ENCODE measurements at regions not wholly inside any gene's neighbourhood (a gene's known extent, or its start where the extent isn't known, plus 50 kb on each side); places are given as distances from the start of the nearest gene placed in this dataset.

GRCh38 chr1:168974117-168974516, 132.4 kb upstream of the ATP1B1 start:
- DNase-seq (ENCODE audit: low read depth) = peak; percentile 33
- TF ChIP-seq CTCF (IDR thresholded peaks at IDR 0.05; ENCODE audit: low read length, missing control alignments) = no peak
- H3K4me3 ChIP-seq (replicated peaks; ENCODE audit: low read depth, low read length) = no peak overlapping the region

- TF ChIP-seq CTCF (IDR thresholded peaks at IDR 0.05; ENCODE audit: low read length, missing control alignments) = no peak
- DNase-seq (ENCODE audit: low read depth) = no peak
- H3K4me3 ChIP-seq (replicated peaks; ENCODE audit: low read depth, low read length) = no peak overlapping the region
Observed at GRCh38 chr1:168974611-168975010, 131.9 kb upstream of the ATP1B1 start.

- H3K4me3 ChIP-seq (replicated peaks; ENCODE audit: low read depth, low read length) = no peak overlapping the region
- DNase-seq (ENCODE audit: low read depth) = no peak
- TF ChIP-seq CTCF (IDR thresholded peaks at IDR 0.05; ENCODE audit: low read length, missing control alignments) = no peak
Observed at GRCh38 chr1:168976267-168976666, 130.2 kb upstream of the ATP1B1 start.

- no peak for DNase-seq (ENCODE audit: low read depth)
- TF ChIP-seq CTCF (IDR thresholded peaks at IDR 0.05; ENCODE audit: low read length, missing control alignments) = no peak
- H3K4me3 ChIP-seq (replicated peaks; ENCODE audit: low read depth, low read length) = no peak overlapping the region
Observed at GRCh38 chr1:168977618-168978017, 128.9 kb upstream of the ATP1B1 start.

- DNase-seq (ENCODE audit: low read depth) = no peak
- no peak overlapping the region for H3K4me3 ChIP-seq (replicated peaks; ENCODE audit: low read depth, low read length)
- no peak for TF ChIP-seq CTCF (IDR thresholded peaks at IDR 0.05; ENCODE audit: low read length, missing control alignments)
Observed at GRCh38 chr1:168979276-168979675, 127.2 kb upstream of the ATP1B1 start.

- no peak overlapping the region for H3K4me3 ChIP-seq (replicated peaks; ENCODE audit: low read depth, low read length)
- no peak for TF ChIP-seq CTCF (IDR thresholded peaks at IDR 0.05; ENCODE audit: low read length, missing control alignments)
- no peak for DNase-seq (ENCODE audit: low read depth)
Observed at GRCh38 chr1:168980180-168980579, 126.3 kb upstream of the ATP1B1 start.

GRCh38 chr1:168980656-168981055, 125.8 kb upstream of the ATP1B1 start:
- no peak for TF ChIP-seq CTCF (IDR thresholded peaks at IDR 0.05; ENCODE audit: low read length, missing control alignments)
- DNase-seq (ENCODE audit: low read depth) = no peak
- no peak overlapping the region for H3K4me3 ChIP-seq (replicated peaks; ENCODE audit: low read depth, low read length)

Measured in fibroblast of pulmonary artery (primary cell).